Fibroblast of mammary gland (primary cell): ENCODE measurements at regions not wholly inside any gene's neighbourhood (a gene's known extent, or its start where the extent isn't known, plus 50 kb on each side); places are given as distances from the start of the nearest gene placed in this dataset.

Experiments
- DNase-seq: peaks from one replicate; pipeline ENCODE4 v3.0.0-alpha.2; 2010; ENCODE audit warnings: low read depth
- H3K4me3 ChIP-seq: 2 replicates; pipeline ENCODE4 v1.5.1; 2011; ENCODE audit warnings: low read depth, mild to moderate bottlenecking, low read length, moderate library complexity; ENCODE audit not compliant: control insufficient read depth
- CTCF ChIP-seq: conservative IDR thresholded peaks from 2 replicates; pipeline ENCODE4 v1.5.1; 2011; ENCODE audit warnings: low read depth, low read length, inconsistent platforms; ENCODE audit not compliant: control insufficient read depth, insufficient read depth

DNA sequence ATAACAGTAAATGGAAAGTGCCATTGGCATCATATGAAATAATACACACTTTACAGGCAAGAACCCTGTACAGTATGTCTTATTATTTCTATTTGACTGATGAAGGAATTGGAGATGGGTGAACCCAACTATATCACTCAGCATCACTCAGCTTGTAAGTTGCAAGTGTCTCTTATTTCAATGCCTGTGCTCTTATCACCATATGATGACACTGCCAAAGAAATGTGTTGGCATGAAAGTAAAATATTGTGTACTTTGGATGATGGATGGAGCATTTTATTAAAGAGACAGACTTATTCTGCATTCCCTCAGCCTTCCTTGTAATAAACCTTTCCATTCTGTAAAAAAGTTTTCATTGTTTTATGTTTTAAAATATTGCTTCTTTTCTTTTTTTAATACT, 927.5 kb upstream of the VRK2 start:
- H3K4me3 ChIP-seq, result no peak overlapping the region
- no peak for DNase-seq
- TF ChIP-seq CTCF, result no peak

DNA sequence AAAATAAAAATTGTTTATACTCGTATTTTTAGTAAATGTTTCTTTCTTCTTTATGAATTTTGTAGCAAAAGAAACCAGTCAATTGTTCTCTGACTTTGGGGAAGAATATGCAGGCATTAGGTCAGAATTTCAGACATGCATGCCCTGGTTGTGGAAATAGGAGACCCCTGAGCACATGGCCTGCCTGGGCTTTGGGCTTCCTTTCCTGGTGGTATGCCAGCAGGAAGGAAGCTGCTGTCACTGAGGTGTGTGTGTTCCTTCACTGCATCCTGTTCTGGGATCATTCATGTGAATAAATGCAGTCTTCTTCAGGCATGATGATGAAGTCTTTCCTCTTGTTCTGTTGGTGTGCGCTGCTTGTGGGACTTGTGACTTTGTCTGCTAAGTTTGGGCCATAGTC, 920.2 kb upstream of the VRK2 start:
- TF ChIP-seq CTCF, result no peak
- no peak for DNase-seq
- H3K4me3 ChIP-seq, result no peak overlapping the region

- TF ChIP-seq CTCF, result no peak
- no peak overlapping the region for H3K4me3 ChIP-seq
- DNase-seq, result no peak
Measured at GRCh38 chr2:57139179-57139578, 907.4 kb upstream of the VRK2 start.

- H3K4me3 ChIP-seq, result no peak overlapping the region
- no peak for DNase-seq
- no peak for TF ChIP-seq CTCF
Measured at GRCh38 chr2:57141269-57141668, 905.3 kb upstream of the VRK2 start.

- H3K4me3 ChIP-seq, result no peak overlapping the region
- no peak for DNase-seq
- no peak for TF ChIP-seq CTCF
Measured at GRCh38 chr2:57146951-57147350, 899.7 kb upstream of the VRK2 start.

DNA sequence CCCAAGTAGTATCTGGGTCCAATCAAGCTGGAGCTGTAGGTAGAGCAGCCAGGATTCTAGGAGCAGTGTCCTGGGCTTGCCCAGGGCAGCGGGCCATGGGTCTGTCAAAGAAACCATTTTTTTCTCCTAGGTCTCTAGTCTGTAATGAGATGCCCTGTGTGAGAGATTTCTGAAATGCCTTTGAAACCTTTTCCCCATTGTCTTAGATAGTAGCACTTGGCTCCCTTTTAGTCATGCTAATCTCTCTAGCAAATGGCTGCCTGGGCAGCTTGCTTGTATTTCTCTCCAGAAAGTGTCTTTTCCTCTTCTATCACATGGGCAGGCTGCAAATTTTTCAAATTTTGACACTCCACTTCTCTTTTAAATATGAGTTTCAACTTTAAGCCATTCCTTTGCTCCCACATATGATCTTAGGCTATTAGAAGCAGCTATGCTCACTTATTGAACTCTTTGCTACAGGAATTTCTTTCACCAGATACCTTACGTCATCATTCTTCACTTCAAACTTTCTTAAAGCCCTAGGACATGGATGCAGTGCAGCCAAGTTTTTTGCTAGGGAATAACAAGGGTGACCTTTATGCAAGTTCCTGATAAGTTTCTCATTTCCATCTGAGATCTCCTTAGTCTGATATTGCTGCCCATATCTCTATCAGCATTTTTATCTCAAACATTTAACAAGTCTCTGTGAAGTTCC, 890.2 kb upstream of the VRK2 start:
- no peak for DNase-seq
- no peak for TF ChIP-seq CTCF
- H3K4me3 ChIP-seq, result no peak overlapping the region

GRCh38 chr2:57160976-57161375, 885.6 kb upstream of the VRK2 start:
- no peak overlapping the region for H3K4me3 ChIP-seq
- peak; percentile 89 for DNase-seq
- TF ChIP-seq CTCF, result no peak
